NCI-H345 (cell line): ENCODE measurements at regions not wholly inside any gene's neighbourhood (a gene's known extent, or its start where the extent isn't known, plus 50 kb on each side); places are given as distances from the start of the nearest gene placed in this dataset.

ENCODE experiments used
- DNase-seq: peaks from one replicate; lab custom pipeline; 2025; lab: John Stamatoyannopoulos, UW

- no peak for DNase-seq
These were observed 100.6 kb upstream of the KCNJ15 start for GRCh38 chr21:38156200-38156599.

GRCh38 chr21:38159355-38159754 is 97.4 kb upstream of the KCNJ15 start:
- peak; percentile 36 for DNase-seq

- no peak for DNase-seq
These were observed 91.2 kb upstream of the KCNJ15 start for GRCh38 chr21:38165466-38166172.

GRCh38 chr21:38166173-38166535 is 90.6 kb upstream of the KCNJ15 start:
- DNase-seq, result no peak

GRCh38 chr21:38167345-38167744 is 89.4 kb upstream of the KCNJ15 start:
- no peak for DNase-seq

GRCh38 chr21:38170283-38170682 is 86.5 kb upstream of the KCNJ15 start:
- DNase-seq, result no peak

GRCh38 chr21:38170704-38171682 is 85.8 kb upstream of the KCNJ15 start:
- no peak for DNase-seq

GRCh38 chr21:38171723-38172344 is 85.0 kb upstream of the KCNJ15 start:
- no peak for DNase-seq

- DNase-seq, result no peak
These were observed 83.3 kb upstream of the KCNJ15 start for GRCh38 chr21:38173276-38174035.

GRCh38 chr21:38175306-38175705 is 81.5 kb upstream of the KCNJ15 start:
- no peak for DNase-seq

- no peak for DNase-seq
These were observed 78.7 kb upstream of the KCNJ15 start for GRCh38 chr21:38177919-38178652.

GRCh38 chr21:38178653-38179470 is 77.9 kb upstream of the KCNJ15 start:
- no peak for DNase-seq

- DNase-seq, result no peak
These were observed 77.3 kb upstream of the KCNJ15 start for GRCh38 chr21:38179511-38179910.

- no peak for DNase-seq
These were observed 75.7 kb upstream of the KCNJ15 start for GRCh38 chr21:38181096-38181495.

- DNase-seq, result no peak
These were observed 74.3 kb upstream of the KCNJ15 start for GRCh38 chr21:38182370-38182985.

GRCh38 chr21:38183961-38184360 is 72.8 kb upstream of the KCNJ15 start:
- no peak for DNase-seq

- DNase-seq, result no peak
These were observed 70.0 kb upstream of the KCNJ15 start for GRCh38 chr21:38186661-38187270.

- no peak for DNase-seq
These were observed 68.8 kb upstream of the KCNJ15 start for GRCh38 chr21:38188037-38188436.

GRCh38 chr21:38196036-38196435 is 60.8 kb upstream of the KCNJ15 start:
- DNase-seq, result no peak

- no peak for DNase-seq
These were observed 54.0 kb upstream of the KCNJ15 start for GRCh38 chr21:38202811-38203210.
